ENCODE measurements at regions not wholly inside any gene's neighbourhood (a gene's known extent, or its start where the extent isn't known, plus 50 kb on each side); places are given as distances from the start of the nearest gene placed in this dataset.
"Not testable (repeated sequence)": the region's sequence is repeated elsewhere in the genome, so short reads cannot be mapped to it uniquely, and the experiment has no call there.

GRCh38 chr18:64377446-64377845, 228.6 kb upstream of the LINC00305 start:
- TF ChIP-seq CTCF (IDR thresholded peaks at IDR 0.05): no peak
- Histone ChIP-seq H3K27ac (no peak overlapping the region), H3K9me3 (no peaks in the 10 kb centered on the region), H3K36me3 (no peaks in the 10 kb centered on the region), H3K4me3 (no peak overlapping the region), H3K4me1 (no peaks in the 10 kb centered on the region), H3K27me3 (no peaks in the 10 kb centered on the region)
- intact Hi-C loops (cut with DNase I): no loop called here
- DNase-seq (ENCODE audit: low spot score in 2 of 2): no peak

GRCh38 chr18:64372850-64373249, 224.0 kb upstream of the LINC00305 start:
- Histone ChIP-seq H3K36me3 (no peaks in the 10 kb centered on the region), H3K4me1 (no peaks in the 10 kb centered on the region), H3K27ac (no peak overlapping the region), H3K4me3 (no peak overlapping the region), H3K27me3 (no peaks in the 10 kb centered on the region), H3K9me3 (no peaks in the 10 kb centered on the region)
- no peak for TF ChIP-seq CTCF (IDR thresholded peaks at IDR 0.05)
- DNase-seq (ENCODE audit: low spot score in 2 of 2): no peak
- intact Hi-C loops (cut with DNase I): no loop called here

- intact Hi-C loops (cut with DNase I): not testable (repeated sequence)
Observed at GRCh38 chr18:64369830-64370440, 221.0 kb upstream of the LINC00305 start.

GRCh38 chr18:64365106-64365505, 216.2 kb upstream of the LINC00305 start:
- intact Hi-C loops (cut with DNase I): no loop called here
- TF ChIP-seq CTCF (IDR thresholded peaks at IDR 0.05): no peak
- no peak for DNase-seq (ENCODE audit: low spot score in 2 of 2)

More at GRCh38 chr18:64369830-64370440, 221.0 kb upstream of the LINC00305 start:
- not testable (repeated sequence) for H3K4me3 ChIP-seq; H3K27me3 ChIP-seq; H3K4me1 ChIP-seq; H3K27ac ChIP-seq; H3K36me3 ChIP-seq; H3K9me3 ChIP-seq; DNase-seq (ENCODE audit: low spot score in 2 of 2)

GRCh38 chr18:64337673-64338072, 188.8 kb upstream of the LINC00305 start:
- no peak for TF ChIP-seq CTCF (IDR thresholded peaks at IDR 0.05)
- intact Hi-C loops (cut with DNase I): no loop called here
- no peak overlapping the region for H3K27ac ChIP-seq
- no peak for DNase-seq (ENCODE audit: low spot score in 2 of 2)
- H3K9me3 ChIP-seq: no peaks in the 10 kb centered on the region
- H3K27me3 ChIP-seq: no peaks in the 10 kb centered on the region
- no peaks in the 10 kb centered on the region for H3K36me3 ChIP-seq
- H3K4me1 ChIP-seq: no peaks in the 10 kb centered on the region
- no peak overlapping the region for H3K4me3 ChIP-seq

More at GRCh38 chr18:64365106-64365505, 216.2 kb upstream of the LINC00305 start:
- Histone ChIP-seq H3K9me3 (no peaks in the 10 kb centered on the region), H3K4me3 (no peak overlapping the region), H3K27me3 (no peaks in the 10 kb centered on the region), H3K36me3 (no peaks in the 10 kb centered on the region), H3K27ac (no peak overlapping the region), H3K4me1 (no peaks in the 10 kb centered on the region)

GRCh38 chr18:64337018-64337417, 188.1 kb upstream of the LINC00305 start:
- intact Hi-C loops (cut with DNase I): no loop called here
- Histone ChIP-seq H3K4me3 (no peak overlapping the region), H3K27me3 (no peaks in the 10 kb centered on the region), H3K4me1 (no peaks in the 10 kb centered on the region), H3K27ac (no peak overlapping the region), H3K36me3 (no peaks in the 10 kb centered on the region), H3K9me3 (no peaks in the 10 kb centered on the region)
- TF ChIP-seq CTCF (IDR thresholded peaks at IDR 0.05): no peak
- no peak for DNase-seq (ENCODE audit: low spot score in 2 of 2)
